ENCODE measurements at regions not wholly inside any gene's neighbourhood (a gene's known extent, or its start where the extent isn't known, plus 50 kb on each side); places are given as distances from the start of the nearest gene placed in this dataset.

GRCh38 chr6:40326714-40327421 lies 260.3 kb downstream of the LRFN2 start (continued):
- TF ChIP-seq BRF2 (CRISPR knock-in tag; IDR thresholded peaks at IDR 0.05) (no peak), ZNF501 (CRISPR knock-in tag; IDR thresholded peaks at IDR 0.05) (no peak), SP4 (CRISPR knock-in tag; IDR thresholded peaks at IDR 0.05) (no peak), ZNF724P (CRISPR knock-in tag; IDR thresholded peaks at IDR 0.05; ENCODE audit: borderline replicate concordance) (no peak), SKIL (CRISPR knock-in tag; IDR thresholded peaks at IDR 0.05; ENCODE audit: borderline replicate concordance) (no peak), TERF1 (CRISPR knock-in tag; IDR thresholded peaks at IDR 0.05) (no peak)

- no peak for FAIRE-seq
- Histone ChIP-seq H4K20me1 (ENCODE audit: insufficient read depth, low read length) (no peaks in the 10 kb centered on the region), H3K4me1 (ENCODE audit: insufficient read depth, low read length) (no peaks in the 10 kb centered on the region), H2AFZ (ENCODE audit: low read length) (no peak overlapping the region), H3K9ac (ENCODE audit: insufficient read depth, low read depth, low read length) (no peak overlapping the region), H3K79me2 (ENCODE audit: insufficient read depth, low read length) (no peaks in the 10 kb centered on the region), H3K27me3 (ENCODE audit: control insufficient read depth in 1 of 2, insufficient read depth in 2 of 2, low read length in 2 of 2) (peaks cover 3 to 17% of the 10 kb centered on the region in 2 experiments; a peak in 3 of 5 replicates), H3K4me3 (replicated peaks in 1 of 3; ENCODE audit: insufficient read depth in 1 of 3, low read depth in 2 of 3, low read length in 3 of 3) (no peak overlapping the region), H3K27ac (ENCODE audit: extremely low read length, insufficient read depth, low read length) (no peak overlapping the region), H3K9me3 (ENCODE audit: low read length) (no peaks in the 10 kb centered on the region), H3K4me2 (ENCODE audit: low read depth, low read length) (no peak overlapping the region), H3K36me3 (replicated peaks in 1 of 2; ENCODE audit: control insufficient read depth in 1 of 2, insufficient read depth in 2 of 2, low read length in 2 of 2) (no peaks in the 10 kb centered on the region)
- in situ Hi-C loops (cut with HindIII; ENCODE audit: extremely low pct_ligation_motif_present, low pct_unique_long_range_greater_than_20kb) = loop anchor here (25.0 kb wide), 1 partner anchor 712 kb away; the partner anchor contains the start of genes TSPO2 and UNC5CL
- no peak for ATAC-seq
- ChIA-PET POLR2A (no interaction called here), CTCF (ENCODE audit: low intra/inter-chr PET ratio, low total read pairs) (no interaction called here)
- TF ChIP-seq ETV6 (CRISPR knock-in tag; conservative IDR thresholded peaks at IDR 0.05) (no peak), MNT (IDR thresholded peaks at IDR 0.05) (0 out of 2 replicates have a peak, but pooled peaks have one; percentile 41)
- 0% methylated on average over 3 of the region's 3 CpGs for WGBS (ENCODE audit: low lambda C conversion rate)
- DNase-seq (ENCODE audit: low spot score) = no peak
- intact Hi-C loops (cut with micrococcal nuclease; ENCODE audit: unreplicated experiment) = loop anchor here (5.0 to 10.0 kb wide), 2 partner anchors 522 to 739 kb away; no protein-coding TSS in a partner anchor
- BruUV-seq (replicated peaks) = no TSS peak
Observed at GRCh38 chr6:40325791-40326190, 261.4 kb downstream of the LRFN2 start.
